BJ (cell line): ENCODE measurements at regions not wholly inside any gene's neighbourhood (a gene's known extent, or its start where the extent isn't known, plus 50 kb on each side); places are given as distances from the start of the nearest gene placed in this dataset.

ENCODE experiments used
- CTCF ChIA-PET: fragments of 350-600 bp; formaldehyde crosslinking; extraction: SDS; loops from one replicate; lab custom pipeline; 2021; ENCODE audit warnings: antibody characterized with exemption, inconsistent platforms; lab: Yijun Ruan, JAX
- POLR2A ChIA-PET: fragments of 300-600 bp; sonication (Branson Sonifier 250); formaldehyde crosslinking; extraction: SDS; loops from one replicate; lab custom pipeline; 2021; ENCODE audit warnings: antibody characterized with exemption; lab: Charles Lee
- DNase-seq: peaks from one replicate; pipeline ENCODE4 v3.0.0-alpha.2; 2011; ENCODE audit warnings: low read depth
- H3K27me3 ChIP-seq: 2 replicates; pipeline ENCODE4 v1.6.0; 2011; ENCODE audit warnings: low read length; ENCODE audit not compliant: control insufficient read depth, insufficient read depth
- H3K36me3 ChIP-seq: 2 replicates; pipeline ENCODE4 v1.5.1; 2011; ENCODE audit warnings: low read length; ENCODE audit not compliant: control insufficient read depth, insufficient read depth
- H3K4me3 ChIP-seq: 2 replicates; pipeline ENCODE4 v1.5.1; 2011; ENCODE audit warnings: low read depth, mild to moderate bottlenecking, control low read depth, low read length
- CTCF ChIP-seq: IDR thresholded peaks from 2 replicates; pipeline ENCODE4 v1.5.1; 2011; ENCODE audit warnings: low read depth, mild to moderate bottlenecking, control low read depth, inconsistent platforms, low read length, moderate library complexity; ENCODE audit not compliant: insufficient read depth

DNA sequence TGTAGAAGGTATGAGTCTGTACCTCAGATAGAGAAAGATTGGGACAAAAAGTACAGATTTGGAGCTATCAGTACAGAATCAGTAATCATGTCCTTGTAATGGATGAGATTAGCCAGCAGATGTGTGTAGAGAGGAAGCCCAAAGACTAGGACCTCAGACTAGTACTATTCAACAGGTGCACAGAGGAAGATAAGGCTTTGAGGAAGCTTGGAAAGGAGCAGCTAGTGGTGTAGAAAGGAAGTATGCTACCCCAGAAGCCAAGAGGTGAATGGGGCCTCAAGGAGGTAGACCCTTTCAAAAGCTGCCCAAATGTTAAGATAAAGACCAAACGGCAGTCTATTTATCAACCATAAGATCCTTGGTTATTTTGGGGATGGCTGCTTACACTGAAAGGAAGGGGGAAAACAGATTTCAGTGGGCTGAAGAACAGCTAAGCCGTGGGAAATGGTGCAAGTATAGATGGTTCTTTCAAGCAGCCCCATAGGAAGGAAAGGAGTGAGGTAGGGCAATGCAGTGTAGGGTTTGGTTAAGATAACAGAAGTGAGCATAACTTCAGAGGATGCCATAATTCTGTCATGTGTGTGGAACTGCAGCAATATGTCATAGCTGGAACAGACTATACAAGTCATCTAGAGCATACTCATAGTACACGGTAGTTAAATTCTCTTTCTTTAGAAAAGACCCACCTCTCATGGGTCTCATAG, 221.7 kb downstream of the HHIPL2 start:
- CTCF ChIA-PET, result no interaction called here
- no peak for TF ChIP-seq CTCF
- POLR2A ChIA-PET, result no interaction called here
- no peak overlapping the region for H3K4me3 ChIP-seq
- no peak for DNase-seq
- no peaks in the 10 kb centered on the region for H3K36me3 ChIP-seq
- no peaks in the 10 kb centered on the region for H3K27me3 ChIP-seq

DNA sequence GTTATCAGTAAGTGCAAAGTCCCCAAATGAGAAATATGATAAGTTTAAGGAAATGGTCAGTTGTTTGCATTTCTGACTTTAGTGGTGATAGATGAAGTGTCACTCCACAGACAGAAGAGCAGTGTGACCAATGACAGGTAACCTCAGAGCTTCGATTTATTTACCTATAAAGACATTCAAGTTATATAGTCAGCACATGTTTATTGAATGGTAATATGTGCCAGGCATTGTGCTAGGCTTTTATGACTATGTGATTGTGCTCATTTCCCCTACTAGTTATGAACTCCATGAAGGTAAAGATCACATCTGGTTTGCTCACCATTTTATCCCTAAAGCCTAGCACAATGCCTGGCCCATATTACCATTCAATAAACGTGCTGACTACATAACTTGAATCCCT, 222.4 kb downstream of the HHIPL2 start:
- CTCF ChIA-PET, result no interaction called here

GRCh38 chr1:222314839-222315238, 233.1 kb downstream of the HHIPL2 start:
- no peak overlapping the region for H3K4me3 ChIP-seq
- ChIA-PET POLR2A (no interaction called here), CTCF (interaction anchor here (1.2 kb wide), 1 partner anchor 134 kb away, joined by 3 read pairs; no protein-coding TSS in a partner anchor)
- TF ChIP-seq CTCF, result no peak
- DNase-seq, result no peak
- H3K36me3 ChIP-seq, result no peaks in the 10 kb centered on the region
- no peaks in the 10 kb centered on the region; the same call in 1 of the 2 replicates for H3K27me3 ChIP-seq

More for the DNA sequence above, 222.4 kb downstream of the HHIPL2 start:
- no peak for DNase-seq
- TF ChIP-seq CTCF, result no peak
- POLR2A ChIA-PET, result no interaction called here
- no peaks in the 10 kb centered on the region for H3K36me3 ChIP-seq
- no peak overlapping the region for H3K4me3 ChIP-seq
- no peaks in the 10 kb centered on the region for H3K27me3 ChIP-seq

- DNase-seq, result no peak
- Histone ChIP-seq H3K36me3 (no peaks in the 10 kb centered on the region), H3K27me3 (no peaks in the 10 kb centered on the region), H3K4me3 (no peak overlapping the region)
- CTCF ChIA-PET, result no interaction called here
- no peak for TF ChIP-seq CTCF
- POLR2A ChIA-PET, result no interaction called here
Observed at GRCh38 chr1:222310836-222311235, 237.1 kb downstream of the HHIPL2 start.

- H3K4me3 ChIP-seq, result no peak overlapping the region
- H3K27me3 ChIP-seq, result peaks cover 3% of the 10 kb centered on the region; the same call in 1 of the 2 replicates
- H3K36me3 ChIP-seq, result no peaks in the 10 kb centered on the region
- ChIA-PET POLR2A (no interaction called here), CTCF (interaction anchor here (0.9 kb wide), 1 partner anchor 10 kb away, joined by 4 read pairs; no protein-coding TSS in a partner anchor)
- DNase-seq, result no peak
- no peak for TF ChIP-seq CTCF
Observed at GRCh38 chr1:222307621-222308020, 240.3 kb downstream of the HHIPL2 start.
